Stimulated activated naive CD4-positive, alpha-beta T cell treated with Interleukin-2 at 50 U/mL for 16 hours (primary cell): ENCODE measurements at regions not wholly inside any gene's neighbourhood (a gene's known extent, or its start where the extent isn't known, plus 50 kb on each side); places are given as distances from the start of the nearest gene placed in this dataset.

Experiments
- DNase-seq: peaks from one replicate; lab custom pipeline; 2025; lab: John Stamatoyannopoulos, UW

GRCh38 chr5:73339051-73339575, 109.5 kb downstream of the FOXD1 start:
- no peak for DNase-seq

DNA sequence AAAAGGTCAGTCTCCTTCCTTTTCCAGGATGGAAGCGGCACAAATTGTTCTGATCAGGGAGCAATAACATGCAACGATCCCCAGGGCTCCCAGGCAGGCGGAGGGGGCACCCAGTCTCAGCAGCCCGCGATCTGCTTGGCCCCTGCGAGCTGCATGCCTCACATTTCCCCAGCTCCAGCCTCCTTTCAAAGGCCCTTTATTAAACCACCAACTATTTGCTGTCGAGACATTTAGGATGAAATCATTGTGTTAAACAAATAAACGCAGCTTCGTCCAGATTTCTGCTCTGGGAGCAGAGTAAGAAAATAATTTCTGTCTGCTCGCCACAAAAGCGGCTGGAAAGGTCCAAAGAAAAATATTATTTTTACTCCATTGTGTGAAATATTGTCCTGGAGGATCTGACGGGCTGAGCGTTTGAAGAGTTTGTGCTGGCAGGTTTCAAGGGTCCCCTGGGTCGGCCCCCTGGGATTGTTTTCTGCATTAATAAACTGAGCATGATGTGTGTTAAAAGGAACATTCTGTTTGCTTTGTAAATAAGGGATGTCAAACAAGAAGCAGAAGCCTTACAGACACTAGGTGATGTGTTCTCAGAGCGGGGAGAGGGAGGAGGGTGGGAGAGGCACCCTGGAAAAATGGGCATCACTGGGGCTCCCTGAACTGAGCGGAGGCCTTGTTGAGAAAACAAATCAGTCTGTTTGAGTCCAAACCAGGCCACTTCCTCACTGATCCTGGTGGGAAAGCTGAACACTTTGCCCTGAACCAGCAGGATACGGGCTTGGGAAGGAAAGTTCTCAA, 110.1 kb downstream of the FOXD1 start:
- no peak for DNase-seq

DNA sequence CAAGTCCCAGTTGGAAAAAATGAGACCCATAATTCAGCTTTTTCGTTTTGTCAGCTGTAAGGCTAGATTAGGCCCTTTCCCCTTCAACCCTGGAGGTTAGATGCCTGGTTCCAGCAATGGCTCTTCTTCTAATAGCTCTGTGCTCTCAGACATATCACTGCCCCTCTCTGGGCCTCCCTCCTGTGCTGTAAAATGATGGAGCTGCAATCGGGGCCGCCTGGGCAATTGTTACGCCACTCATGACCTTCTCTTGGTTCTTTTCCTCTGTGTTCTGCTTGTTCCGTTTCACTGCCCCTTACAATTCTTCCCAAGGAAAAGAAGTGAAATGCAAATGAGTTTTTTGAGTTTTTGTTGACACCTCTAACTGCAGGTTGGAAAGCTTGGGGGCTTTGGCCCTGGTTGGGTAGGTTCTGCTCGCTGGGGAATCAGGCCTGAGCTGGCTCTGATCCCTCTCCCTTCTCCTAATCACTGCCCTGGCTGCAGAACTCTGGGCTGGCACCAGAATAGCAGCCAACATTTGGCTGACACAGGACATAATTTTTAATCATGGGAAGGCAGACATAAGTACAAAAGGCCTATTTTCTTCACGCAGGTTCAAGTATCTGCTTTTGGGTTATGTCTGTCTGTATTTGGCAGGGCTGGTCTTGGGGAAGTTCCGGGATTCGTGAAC, 110.9 kb downstream of the FOXD1 start:
- DNase-seq = no peak

GRCh38 chr5:73336366-73336765, 112.2 kb downstream of the FOXD1 start:
- no peak for DNase-seq

- DNase-seq = no peak
These were observed 114.5 kb downstream of the FOXD1 start for GRCh38 chr5:73333944-73334703.

- no peak for DNase-seq
These were observed 118.0 kb downstream of the FOXD1 start for GRCh38 chr5:73330613-73331012.

DNA sequence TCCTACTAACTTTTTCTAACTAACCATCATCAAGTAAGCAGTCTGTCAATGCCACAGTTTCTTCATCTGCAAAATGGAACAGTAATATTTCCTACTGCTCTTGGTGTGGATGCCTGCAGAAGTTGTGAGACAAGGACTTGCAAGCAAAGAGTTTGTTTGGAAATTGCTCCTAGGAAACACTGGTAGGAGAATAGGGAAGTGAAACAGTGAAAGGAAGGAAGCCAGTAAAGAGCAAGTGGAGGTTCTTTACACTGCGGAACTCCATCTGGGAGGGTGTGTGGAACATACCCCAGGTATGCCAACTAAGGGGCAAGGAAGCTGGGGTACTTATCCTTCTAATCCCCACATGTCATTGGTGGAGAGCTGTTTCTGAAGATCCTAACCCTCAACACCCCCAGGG, 119.9 kb downstream of the FOXD1 start:
- DNase-seq = no peak

- no peak for DNase-seq
These were observed 120.6 kb downstream of the FOXD1 start for GRCh38 chr5:73327908-73328455.

GRCh38 chr5:73325546-73325945, 123.0 kb downstream of the FOXD1 start:
- DNase-seq = no peak

DNA sequence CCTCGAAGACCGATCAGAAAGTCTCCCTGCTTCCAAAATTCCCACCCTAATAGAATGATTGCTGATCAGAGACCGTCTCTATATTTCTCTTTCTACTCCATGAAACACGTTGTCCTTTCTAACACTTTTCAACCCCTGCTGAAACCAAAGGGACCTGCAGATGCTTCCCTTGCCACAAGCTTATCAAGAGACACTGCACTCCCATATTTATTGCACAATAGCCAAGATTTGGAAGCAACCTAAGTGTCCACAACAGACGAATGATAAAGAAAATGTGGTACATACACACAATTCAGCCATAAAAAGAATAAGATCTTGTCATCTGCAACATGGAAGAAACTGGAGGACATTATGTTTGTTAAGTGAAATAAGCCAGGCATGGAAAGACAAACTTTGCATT, 125.1 kb downstream of the FOXD1 start:
- DNase-seq = no peak

DNA sequence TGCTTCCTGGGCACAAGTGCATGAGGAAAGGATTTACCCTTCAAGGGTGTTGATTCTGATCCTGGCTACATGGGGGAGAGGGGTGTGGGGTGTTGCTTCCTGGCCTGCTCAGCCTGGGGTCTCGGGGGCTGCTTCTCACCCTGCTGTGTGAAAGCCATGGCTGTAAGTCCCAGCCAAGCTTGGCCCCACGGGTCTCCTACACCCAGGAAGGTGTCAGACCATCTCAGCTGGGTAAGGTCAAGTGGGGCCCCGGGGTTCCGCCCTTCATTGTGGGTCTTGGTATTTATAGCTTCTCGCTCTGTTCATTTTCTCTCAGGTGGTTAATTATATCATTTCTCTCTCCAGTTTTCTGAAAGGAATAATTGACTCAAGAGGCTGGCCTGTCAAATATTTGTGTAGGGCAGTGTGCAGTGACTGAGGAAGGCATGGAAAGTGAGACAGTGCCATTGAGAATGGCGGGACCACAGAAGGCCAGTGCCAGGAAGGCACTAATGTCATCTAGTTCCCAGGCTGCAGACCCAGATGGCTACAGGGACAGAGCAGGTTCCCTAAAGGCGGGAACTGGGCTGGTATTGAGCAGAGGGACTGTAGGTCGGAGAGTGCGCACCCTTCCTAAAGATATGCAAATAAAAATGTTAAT, 126.0 kb downstream of the FOXD1 start:
- no peak for DNase-seq

DNA sequence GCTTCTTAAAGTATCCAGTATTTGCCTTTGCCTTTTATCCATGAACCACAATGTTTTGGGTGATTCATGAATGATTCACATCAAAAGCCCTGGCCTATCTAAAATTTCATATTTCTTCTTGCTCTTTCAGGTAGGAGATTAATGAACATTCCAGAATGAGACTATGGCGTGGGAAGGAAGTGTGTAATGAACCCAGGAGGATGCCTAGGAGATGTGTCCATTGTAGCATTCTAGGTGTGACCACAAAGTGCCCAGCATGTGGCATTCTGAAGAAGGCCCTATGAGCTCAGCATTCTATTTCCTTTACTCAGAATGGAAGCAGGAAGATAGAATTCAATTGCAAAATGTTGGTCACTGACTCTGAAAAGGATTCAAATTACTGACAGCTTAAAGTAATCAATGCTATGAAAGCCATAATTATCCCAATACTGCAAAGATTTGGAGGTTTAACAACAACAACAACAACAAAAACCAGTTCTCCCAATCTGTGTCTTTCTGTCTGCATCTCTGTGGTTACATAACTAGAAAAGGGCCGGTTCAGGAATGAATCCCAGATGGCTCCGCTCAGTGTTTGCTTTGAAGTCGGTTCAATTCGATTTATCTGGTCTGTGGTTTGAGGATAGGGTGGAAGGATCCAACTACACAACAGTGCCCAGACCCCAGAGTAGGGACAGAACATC, 126.7 kb downstream of the FOXD1 start:
- DNase-seq = no peak

DNA sequence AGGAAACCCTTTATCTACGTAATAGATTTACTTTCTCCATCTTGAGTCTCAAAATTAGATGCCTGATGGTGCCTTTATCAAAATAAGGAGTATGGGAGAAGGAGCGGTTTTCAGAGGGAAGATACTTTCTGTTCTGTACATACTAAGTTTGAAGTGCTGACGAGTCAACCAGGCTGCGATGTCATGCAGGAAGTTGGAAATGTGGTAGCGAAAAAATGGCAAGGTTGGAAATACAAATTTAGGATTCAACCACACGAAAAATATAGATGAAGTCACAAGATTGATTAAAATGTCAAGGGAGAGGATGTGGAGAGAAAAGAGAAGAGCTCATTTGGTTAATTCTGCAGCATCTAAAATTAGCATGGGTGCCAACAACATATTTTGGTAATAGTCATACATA, 129.5 kb downstream of the FOXD1 start:
- DNase-seq = no peak

DNA sequence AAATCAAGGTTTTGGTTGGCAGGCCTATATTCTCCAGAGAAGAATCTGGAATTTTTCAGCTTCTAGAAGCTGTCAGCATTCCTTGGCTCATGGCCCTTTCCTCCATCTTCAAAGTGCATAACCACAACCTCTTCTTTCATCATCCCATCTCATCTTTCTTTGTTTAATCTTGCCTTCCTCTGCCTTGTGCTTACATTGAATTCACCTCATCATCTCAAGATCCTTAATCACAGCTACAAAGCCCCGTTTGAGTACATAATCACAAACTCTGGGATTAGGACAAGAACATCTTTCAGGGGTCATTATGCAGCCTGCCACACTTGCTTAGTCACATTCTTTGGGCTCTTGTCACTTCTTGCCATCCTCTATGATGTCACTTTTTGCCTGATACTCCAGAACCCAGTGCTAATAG, 130.3 kb downstream of the FOXD1 start:
- no peak for DNase-seq

GRCh38 chr5:73317523-73317922, 131.1 kb downstream of the FOXD1 start:
- no peak for DNase-seq

DNA sequence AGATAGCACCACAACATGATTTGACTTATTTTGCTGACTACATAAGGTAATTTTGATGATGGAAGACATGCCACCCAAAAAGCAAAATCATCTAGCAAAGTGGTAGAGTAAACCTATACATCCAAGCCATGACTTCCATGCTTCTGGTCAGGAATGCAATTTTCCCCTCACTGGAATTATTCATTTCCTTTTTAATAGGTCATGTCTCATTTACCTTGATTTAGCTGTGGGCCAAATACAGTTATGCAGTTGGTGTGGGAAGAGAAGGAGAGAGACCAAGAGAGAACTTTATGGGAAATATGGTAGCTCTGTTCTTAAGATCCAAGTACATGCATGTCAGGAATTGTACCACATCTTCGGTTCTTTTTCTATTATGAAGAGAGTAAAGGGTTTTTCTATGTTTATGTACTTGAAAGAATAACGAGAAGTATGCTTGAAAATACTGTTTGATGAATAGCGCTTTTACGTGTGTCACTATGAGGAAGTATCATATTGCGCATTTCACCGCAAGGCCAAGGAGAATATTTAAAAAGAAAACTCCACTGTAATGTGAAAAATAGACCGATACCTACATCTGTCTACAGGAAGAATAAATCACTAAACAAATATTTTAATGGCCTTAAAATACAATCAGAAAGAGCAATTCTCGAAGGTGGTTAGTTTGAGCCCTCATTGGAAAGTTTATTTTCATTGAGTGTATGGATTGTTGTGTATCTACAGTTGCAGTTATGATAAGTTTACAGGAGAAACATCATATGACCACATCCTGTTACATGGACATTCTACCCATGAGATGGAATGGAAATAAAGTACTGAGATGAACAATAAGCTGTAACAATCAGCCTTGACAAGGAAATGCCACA, 134.0 kb downstream of the FOXD1 start:
- DNase-seq = no peak

DNA sequence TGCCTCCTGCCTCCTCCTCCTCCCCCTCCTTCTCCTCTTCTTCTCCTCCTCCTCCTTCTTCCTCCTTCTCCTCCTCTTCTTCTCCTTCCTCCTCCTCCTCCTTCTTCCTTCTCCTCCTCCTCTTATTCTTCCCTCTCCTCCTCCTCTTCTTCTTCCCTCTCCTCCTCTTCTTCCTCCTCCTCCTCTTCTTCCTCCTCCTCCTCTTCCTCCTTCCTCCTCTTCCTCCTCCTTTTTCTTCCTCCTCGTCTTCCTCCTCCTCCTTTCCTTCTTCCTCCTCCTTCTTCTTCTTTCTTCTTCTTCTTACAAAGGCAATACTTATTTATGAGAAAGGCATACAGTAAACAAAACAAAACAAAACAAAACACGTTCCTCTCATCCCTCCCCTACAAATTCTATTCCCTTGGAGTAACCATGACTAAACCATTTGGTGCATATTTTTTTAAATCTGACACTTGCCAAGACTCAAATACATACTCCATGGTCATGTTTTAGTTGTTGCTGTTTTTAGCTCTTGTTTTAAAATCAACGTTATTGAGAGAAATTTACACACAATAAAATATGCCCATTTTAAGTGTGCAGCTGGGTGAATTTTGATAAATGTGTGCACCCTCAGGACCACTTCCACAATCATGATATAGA, 135.6 kb downstream of the FOXD1 start:
- no peak for DNase-seq

GRCh38 chr5:73312146-73312871, 136.3 kb downstream of the FOXD1 start:
- DNase-seq = no peak
